OCI-LY1 (cell line): ENCODE measurements at regions not wholly inside any gene's neighbourhood (a gene's known extent, or its start where the extent isn't known, plus 50 kb on each side); places are given as distances from the start of the nearest gene placed in this dataset.

Experiments
- CTCF ChIP-seq: fragments of 200-600 bp; sonication (generic), shearing (Covaris generic); IDR thresholded peaks from 2 replicates; pipeline ENCODE4 v1.5.1; 2017; ENCODE audit warnings: mild to moderate bottlenecking, antibody characterized with exemption, low read length, moderate library complexity, mixed read lengths
- EZH2 ChIP-seq: fragments of 200-600 bp; sonication (generic), shearing (Covaris generic); IDR thresholded peaks from 2 replicates; pipeline ENCODE4 v1.8.0; 2017; ENCODE audit warnings: borderline replicate concordance, mixed run types, mild to moderate bottlenecking, antibody characterized with exemption, low read length, moderate library complexity, mixed read lengths

DNA sequence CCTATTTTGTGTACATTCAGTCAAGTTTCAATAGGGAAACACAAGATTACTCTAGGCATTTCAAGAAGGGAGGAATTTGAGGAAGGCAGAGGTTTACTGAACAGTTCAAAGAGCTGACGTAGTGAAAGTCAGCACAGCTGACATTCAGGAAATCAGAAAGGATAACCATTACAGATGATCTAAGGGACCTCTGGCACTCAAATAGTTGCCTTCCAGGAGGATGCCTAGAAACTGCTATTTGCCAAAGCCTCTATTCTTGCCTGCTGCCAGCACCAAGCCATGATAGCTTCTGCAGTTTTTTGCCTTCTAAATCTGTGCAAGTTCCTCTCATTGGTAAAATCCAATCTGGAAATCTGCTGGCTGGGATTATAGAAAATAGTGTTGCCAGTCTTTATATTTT lies 373.1 kb downstream of the CSNK1G3 start:
- TF ChIP-seq CTCF (no peak), EZH2 (no peak)
